OCI-LY1 (cell line): ENCODE measurements at regions not wholly inside any gene's neighbourhood (a gene's known extent, or its start where the extent isn't known, plus 50 kb on each side); places are given as distances from the start of the nearest gene placed in this dataset.

Source experiments
- H2AFZ ChIP-seq: fragments of 200-600 bp; sonication (generic), shearing (Covaris generic); 2 replicates; pipeline ENCODE4 v1.6.0; 2014; ENCODE audit warnings: antibody characterized with exemption, mild to moderate bottlenecking, low read length
- H3F3A ChIP-seq: fragments of 200-600 bp; sonication (generic), shearing (Covaris generic); 2 replicates; pipeline ENCODE4 v1.6.0; 2014; ENCODE audit warnings: mild to moderate bottlenecking, antibody characterized with exemption, low read length, moderate library complexity; ENCODE audit not compliant: insufficient read depth
- H3K27ac ChIP-seq: fragments of 200-600 bp; sonication (generic); 2 replicates; pipeline ENCODE4 v1.5.1; 2014; ENCODE audit warnings: low read length, mixed run types, mild to moderate bottlenecking, low read depth; ENCODE audit not compliant: poor library complexity, severe bottlenecking
- H3K27me3 ChIP-seq: fragments of 200-600 bp; sonication (generic); 2 replicates; pipeline ENCODE4 v1.6.0; 2014; ENCODE audit warnings: antibody characterized with exemption, mild to moderate bottlenecking, low read length, moderate library complexity; ENCODE audit not compliant: insufficient read depth
- H3K36me3 ChIP-seq: fragments of 200-600 bp; sonication (generic); 2 replicates; pipeline ENCODE4 v1.6.1; 2014; ENCODE audit warnings: mild to moderate bottlenecking, antibody characterized with exemption, low read length, moderate library complexity, mixed read lengths; ENCODE audit not compliant: insufficient read depth
- H3K4me1 ChIP-seq: fragments of 200-600 bp; sonication (generic); 2 replicates; pipeline ENCODE4 v1.5.1; 2014; ENCODE audit warnings: mild to moderate bottlenecking, low read length, moderate library complexity; ENCODE audit not compliant: insufficient read depth, severe bottlenecking
- H3K4me2 ChIP-seq: fragments of 200-600 bp; sonication (generic), shearing (Covaris generic); 2 replicates; pipeline ENCODE4 v1.6.1; 2014; ENCODE audit warnings: low read length
- H3K4me3 ChIP-seq: fragments of 200-600 bp; sonication (generic); 2 replicates; pipeline ENCODE4 v1.5.1; 2014; ENCODE audit warnings: low read length, low read depth, mild to moderate bottlenecking, mixed read lengths; ENCODE audit not compliant: poor library complexity, severe bottlenecking
- H3K79me2 ChIP-seq: fragments of 200-600 bp; shearing (Covaris generic); 2 replicates; pipeline ENCODE4 v1.6.1; 2016; ENCODE audit warnings: mixed run types, low read length, mixed read lengths; ENCODE audit not compliant: insufficient read depth
- H3K9ac ChIP-seq: fragments of 200-600 bp; sonication (generic), shearing (Covaris generic); 2 replicates; pipeline ENCODE4 v1.6.1; 2014; ENCODE audit warnings: mild to moderate bottlenecking, low read length, mixed read lengths
- H3K9me2 ChIP-seq: fragments of 200-600 bp; sonication (generic), shearing (Covaris generic); 2 replicates; pipeline ENCODE4 v1.6.1; 2014; ENCODE audit warnings: low read depth, mild to moderate bottlenecking, low read length, mixed read lengths
- H3K9me3 ChIP-seq: fragments of 200-600 bp; shearing (Covaris generic); 2 replicates; pipeline ENCODE4 v1.6.1; 2014; ENCODE audit warnings: low read length, mixed read lengths
- H4K20me1 ChIP-seq: fragments of 200-600 bp; sonication (generic), shearing (Covaris generic); 2 replicates; pipeline ENCODE4 v1.6.0; 2016; ENCODE audit warnings: mild to moderate bottlenecking, low read length; ENCODE audit not compliant: insufficient read depth
- CTCF ChIP-seq: fragments of 200-600 bp; sonication (generic), shearing (Covaris generic); IDR thresholded peaks from 2 replicates; pipeline ENCODE4 v1.5.1; 2017; ENCODE audit warnings: mild to moderate bottlenecking, antibody characterized with exemption, low read length, moderate library complexity, mixed read lengths
- EZH2 ChIP-seq: fragments of 200-600 bp; sonication (generic), shearing (Covaris generic); IDR thresholded peaks from 2 replicates; pipeline ENCODE4 v1.8.0; 2017; ENCODE audit warnings: borderline replicate concordance, mixed run types, mild to moderate bottlenecking, antibody characterized with exemption, low read length, moderate library complexity, mixed read lengths

DNA sequence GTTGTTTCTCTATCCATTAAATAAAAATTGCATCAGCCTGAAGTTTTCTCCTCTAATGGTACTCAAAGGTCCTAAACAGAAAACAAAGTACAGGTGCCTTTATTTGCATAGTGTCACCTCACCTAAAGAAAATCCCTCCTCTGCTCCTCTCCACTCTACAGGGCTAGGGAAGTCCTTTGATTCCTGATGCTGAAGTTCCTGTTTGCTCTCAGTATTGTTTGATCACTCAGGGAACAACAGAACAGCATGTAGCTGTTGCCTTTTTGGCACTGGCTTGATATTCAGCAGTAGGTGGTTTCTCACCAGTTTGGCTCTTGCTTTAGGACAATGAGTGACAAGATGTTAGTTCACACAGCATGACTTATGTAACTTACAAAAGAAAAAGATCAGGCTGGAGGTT is 156.2 kb upstream of the SLC7A11 start:
- Histone ChIP-seq H3K9me2 (no peaks in the 10 kb centered on the region), H2AFZ (no peak overlapping the region), H3K4me3 (no peak overlapping the region)

DNA sequence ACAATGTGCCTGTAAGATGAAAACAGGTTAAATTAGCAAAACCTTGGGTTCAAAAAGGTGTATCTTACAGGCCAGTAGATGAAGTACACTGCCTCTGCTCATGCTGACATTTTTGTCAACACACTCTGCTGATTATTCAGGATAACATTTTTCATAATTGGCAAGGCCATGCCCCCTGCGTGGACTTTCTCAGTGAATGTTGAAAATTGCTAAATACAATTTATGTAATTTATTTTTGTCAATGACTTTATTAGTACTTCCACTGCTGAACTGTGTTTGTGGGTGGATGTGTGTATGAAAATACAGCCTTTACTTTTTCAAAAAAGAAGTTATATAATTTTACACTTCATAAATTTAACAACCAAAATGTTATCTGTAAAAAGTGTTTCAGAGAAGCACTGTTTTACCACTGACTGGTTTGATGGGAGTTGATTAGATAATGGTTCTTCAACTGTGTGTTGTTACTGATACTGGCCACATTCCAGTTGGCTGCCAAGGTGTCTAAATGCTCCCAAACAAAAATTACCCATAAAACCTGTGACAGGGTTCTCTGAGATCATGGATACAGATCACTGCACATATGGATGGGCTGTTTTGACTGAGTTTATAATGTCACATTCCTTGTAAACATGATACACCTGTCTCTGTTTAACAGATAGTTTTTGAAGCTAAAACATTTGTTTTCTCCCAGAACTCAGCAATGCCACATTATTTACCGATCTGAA is 151.9 kb upstream of the SLC7A11 start:
- Histone ChIP-seq H2AFZ (no peak overlapping the region), H3K9me3 (no peaks in the 10 kb centered on the region), H3F3A (no peaks in the 10 kb centered on the region), H3K27me3 (no peaks in the 10 kb centered on the region), H3K79me2 (no peaks in the 10 kb centered on the region), H3K4me2 (no peak overlapping the region), H3K9ac (no peak overlapping the region), H3K9me2 (no peaks in the 10 kb centered on the region), H3K4me3 (no peak overlapping the region), H3K4me1 (no peaks in the 10 kb centered on the region), H3K36me3 (no peaks in the 10 kb centered on the region), H3K27ac (no peak overlapping the region), H4K20me1 (no peaks in the 10 kb centered on the region)
- no peak for TF ChIP-seq CTCF
- TF ChIP-seq EZH2 = no peak

More for the DNA sequence above, 156.2 kb upstream of the SLC7A11 start:
- Histone ChIP-seq H3K27me3 (no peaks in the 10 kb centered on the region), H3K4me2 (no peak overlapping the region), H3K79me2 (no peaks in the 10 kb centered on the region), H3K9ac (no peak overlapping the region), H3K27ac (no peak overlapping the region), H3K4me1 (no peaks in the 10 kb centered on the region), H3K9me3 (no peaks in the 10 kb centered on the region), H3K36me3 (no peaks in the 10 kb centered on the region), H3F3A (no peaks in the 10 kb centered on the region), H4K20me1 (no peaks in the 10 kb centered on the region)
- TF ChIP-seq CTCF (no peak), EZH2 (no peak)

GRCh38 chr4:138392751-138393308 is 150.7 kb upstream of the SLC7A11 start:
- Histone ChIP-seq H3F3A (no peaks in the 10 kb centered on the region), H3K4me3 (no peak overlapping the region), H3K27me3 (no peaks in the 10 kb centered on the region), H3K9me2 (no peaks in the 10 kb centered on the region), H3K79me2 (no peaks in the 10 kb centered on the region), H3K4me1 (no peaks in the 10 kb centered on the region), H3K9me3 (no peaks in the 10 kb centered on the region), H3K9ac (no peak overlapping the region), H3K27ac (no peak overlapping the region), H2AFZ (no peak overlapping the region), H3K36me3 (no peaks in the 10 kb centered on the region), H4K20me1 (no peaks in the 10 kb centered on the region), H3K4me2 (no peak overlapping the region)
- no peak for TF ChIP-seq EZH2
- no peak for TF ChIP-seq CTCF
